ENCODE measurements at regions not wholly inside any gene's neighbourhood (a gene's known extent, or its start where the extent isn't known, plus 50 kb on each side); places are given as distances from the start of the nearest gene placed in this dataset.

GRCh38 chr2:101622210-101623030 lies 75.1 kb upstream of the MAP4K4 start:
- no peak for TF ChIP-seq CTCF (IDR thresholded peaks at IDR 0.05; ENCODE audit: insufficient read depth, low read length, poor library complexity, severe bottlenecking)
- TF ChIP-seq EZH2phosphoT487 (conservative IDR thresholded peaks at IDR 0.05; ENCODE audit: low read length), result no peak
